ENCODE measurements at regions not wholly inside any gene's neighbourhood (a gene's known extent, or its start where the extent isn't known, plus 50 kb on each side); places are given as distances from the start of the nearest gene placed in this dataset.

DNA sequence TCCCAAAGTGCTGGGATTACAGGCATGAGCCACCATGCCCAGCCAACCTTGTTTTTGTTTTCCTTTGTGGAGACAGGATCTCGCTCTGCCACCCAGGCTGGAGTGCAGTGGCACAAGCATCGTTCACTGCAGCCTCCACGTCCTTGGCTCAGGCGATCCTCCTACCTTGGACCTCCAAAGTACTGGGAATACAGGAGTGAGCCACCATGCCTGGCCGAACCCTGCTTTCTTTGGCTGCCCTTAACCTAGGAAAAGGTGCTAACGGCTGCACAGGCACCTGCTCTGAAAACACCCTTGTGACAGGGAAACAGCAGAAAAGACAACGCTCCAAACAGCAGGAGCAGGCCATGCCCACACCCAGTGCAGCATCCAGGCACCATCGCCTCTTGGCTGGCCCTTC lies 71.9 kb downstream of the OAT start:
- DNase-seq, result no peak

DNA sequence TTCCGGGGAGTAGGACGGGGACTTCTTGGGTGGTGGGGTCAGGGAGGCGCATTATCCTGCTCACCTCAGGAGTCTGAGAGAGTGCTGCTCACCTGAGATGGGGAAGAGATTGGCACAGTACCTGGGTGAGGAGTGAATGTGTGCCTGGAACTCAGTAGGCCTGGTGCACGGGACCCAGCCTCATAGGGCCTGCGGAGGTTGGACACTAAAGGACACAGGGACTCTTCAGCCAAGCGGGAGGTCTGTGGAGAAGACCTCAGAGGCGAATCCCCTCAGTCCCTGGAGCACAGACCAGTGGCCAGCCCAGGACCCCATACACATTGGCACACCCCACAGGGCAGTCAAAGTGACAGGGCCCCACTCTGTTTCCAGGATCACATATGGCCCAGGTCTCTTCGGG lies 73.2 kb downstream of the OAT start:
- no peak for DNase-seq

DNA sequence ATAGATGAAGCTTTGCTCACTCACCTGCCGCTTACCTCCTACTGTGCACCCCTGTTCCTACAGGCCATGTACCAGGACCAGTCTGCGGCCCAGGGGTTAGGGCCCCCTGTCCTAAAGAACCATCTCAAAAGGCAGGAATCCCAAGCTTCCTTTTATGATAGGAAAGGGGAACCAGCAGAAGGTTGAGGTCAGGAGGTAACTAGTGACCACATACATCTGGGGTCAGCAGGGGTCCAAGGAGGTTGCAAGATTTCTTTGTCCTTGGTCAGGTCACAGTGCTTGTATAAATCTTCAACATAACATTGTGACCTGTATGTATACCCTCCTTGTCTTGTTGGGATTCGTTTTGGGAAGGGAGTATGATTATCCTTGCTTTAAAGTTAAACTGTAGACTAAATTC lies 73.8 kb downstream of the OAT start:
- peak; percentile 29 to 49 for DNase-seq

DNA sequence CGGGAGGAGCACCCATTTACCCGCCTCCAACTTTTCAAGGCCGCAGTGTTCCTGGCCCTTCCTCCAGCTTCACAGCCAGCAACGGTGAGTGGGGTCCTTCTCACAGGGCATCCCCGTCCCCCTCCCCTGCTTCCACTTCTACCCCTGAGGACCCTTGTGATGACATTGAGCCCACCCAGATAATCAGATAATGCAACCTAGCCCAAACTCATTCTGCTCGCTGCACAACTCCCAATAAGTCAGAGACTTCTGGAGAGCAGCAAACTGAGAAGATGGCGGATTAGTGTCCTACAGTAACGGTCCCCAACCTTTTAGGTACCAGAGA lies 74.5 kb downstream of the OAT start:
- no peak for DNase-seq

DNA sequence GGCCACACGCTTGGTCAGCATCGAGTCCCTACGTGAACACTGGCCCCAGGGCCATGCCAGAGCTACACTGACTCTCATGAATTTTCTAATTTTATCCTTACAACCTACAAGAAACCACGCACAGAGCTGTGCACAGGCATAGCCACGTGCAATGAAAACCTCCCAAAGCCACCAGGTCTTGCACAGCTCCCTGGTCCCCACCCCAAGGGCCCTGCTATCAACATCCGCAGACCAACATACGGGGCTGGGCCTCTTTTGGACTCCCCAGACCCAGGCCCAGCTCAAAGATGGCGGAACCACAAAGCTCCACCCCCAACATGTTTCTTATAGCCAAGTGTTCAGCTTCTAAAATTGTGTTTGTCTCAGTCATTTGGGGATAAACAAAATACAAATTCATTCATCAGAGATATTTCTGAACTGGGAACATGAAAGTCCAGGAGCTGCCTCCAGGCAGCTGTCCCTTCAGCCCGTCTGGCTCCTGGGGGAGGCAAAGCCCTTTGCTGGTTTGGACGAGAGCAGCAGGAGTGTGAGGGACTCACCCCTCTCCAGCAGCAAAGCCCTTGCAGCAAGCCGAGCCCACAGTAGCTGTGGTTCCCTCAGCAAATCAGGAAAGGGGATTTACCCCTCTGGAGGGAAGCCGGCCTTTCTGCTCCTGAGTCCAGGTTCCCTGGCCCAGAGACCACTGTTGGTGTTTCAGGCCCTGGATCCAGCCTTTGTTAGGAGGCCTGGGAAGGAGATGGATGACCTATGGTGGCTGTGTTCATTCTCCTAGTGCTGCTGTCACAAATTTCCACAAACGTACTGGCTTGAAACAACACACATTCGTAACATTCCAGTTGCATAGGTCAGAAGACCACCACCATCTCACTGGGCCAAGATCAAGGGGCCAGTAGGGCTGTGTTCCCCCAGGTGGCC lies 75.1 kb downstream of the OAT start:
- no peak for DNase-seq

DNA sequence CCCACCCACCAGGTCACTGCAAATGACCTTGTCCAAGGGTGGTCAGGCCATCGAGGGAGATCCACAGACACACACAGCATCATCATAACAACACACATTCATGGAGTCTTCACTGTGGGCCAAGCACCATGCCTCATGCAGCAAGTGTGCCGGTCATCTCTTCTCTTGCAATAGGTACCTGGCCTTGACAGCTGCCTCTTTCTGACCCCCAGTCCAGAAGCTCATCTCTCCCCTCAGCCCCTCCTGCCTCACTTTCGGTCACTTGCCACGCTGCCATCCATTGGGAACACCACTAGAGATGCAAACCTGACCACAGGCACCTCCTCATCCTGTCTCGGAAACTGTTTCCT lies 75.9 kb downstream of the OAT start:
- DNase-seq, result no peak

DNA sequence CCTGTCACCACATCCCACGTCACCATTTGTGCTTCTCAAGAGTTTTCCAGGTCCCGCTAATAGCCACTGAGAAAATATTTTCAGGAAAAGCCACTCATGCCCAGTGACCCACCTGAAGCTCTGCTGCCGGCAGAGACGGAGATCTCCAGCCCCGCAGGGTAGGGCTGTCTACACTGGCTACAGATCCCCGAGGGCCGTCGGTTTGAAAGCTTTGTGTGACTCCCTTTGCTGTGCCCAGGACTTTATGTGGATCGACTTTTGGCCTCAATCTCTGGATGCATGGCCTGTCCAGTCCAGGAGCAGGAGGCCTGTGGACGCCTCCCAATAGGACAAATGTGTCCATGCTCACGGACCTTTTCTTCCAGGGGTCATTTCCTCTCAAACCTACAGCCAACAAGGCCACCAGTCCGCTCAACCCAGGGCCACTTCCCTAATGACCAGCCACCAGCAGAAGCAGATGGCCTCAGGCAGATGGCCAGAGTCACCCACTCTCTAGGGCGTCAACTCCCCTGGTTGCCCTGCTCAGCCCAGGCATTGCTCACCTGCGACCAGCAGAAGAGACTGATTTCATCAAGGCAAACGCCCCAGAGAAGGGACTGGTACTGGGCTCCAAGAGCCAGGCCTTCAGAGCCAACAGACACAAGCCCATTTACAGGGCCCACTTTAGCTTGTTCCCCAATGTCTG lies 76.4 kb downstream of the OAT start:
- peak in 1 of 2 donors; percentile 22 for DNase-seq

DNA sequence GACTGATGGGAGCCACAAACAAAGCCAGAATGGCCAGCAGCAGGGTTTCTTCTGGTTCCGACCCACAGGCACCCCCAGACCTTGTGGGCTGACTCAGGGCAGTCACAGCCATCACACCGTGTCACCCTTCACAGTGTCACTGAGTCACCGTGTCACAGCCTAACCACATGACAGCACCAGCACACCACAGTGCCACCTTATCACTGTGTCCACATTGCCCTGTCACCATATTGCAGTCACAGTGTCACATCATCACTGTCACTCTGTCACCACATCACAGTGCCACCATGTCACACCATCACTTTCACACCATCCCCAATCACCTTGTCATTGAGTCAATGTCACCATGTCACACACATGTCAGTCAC lies 77.0 kb downstream of the OAT start:
- DNase-seq, result peak; percentile 49 to 92

DNA sequence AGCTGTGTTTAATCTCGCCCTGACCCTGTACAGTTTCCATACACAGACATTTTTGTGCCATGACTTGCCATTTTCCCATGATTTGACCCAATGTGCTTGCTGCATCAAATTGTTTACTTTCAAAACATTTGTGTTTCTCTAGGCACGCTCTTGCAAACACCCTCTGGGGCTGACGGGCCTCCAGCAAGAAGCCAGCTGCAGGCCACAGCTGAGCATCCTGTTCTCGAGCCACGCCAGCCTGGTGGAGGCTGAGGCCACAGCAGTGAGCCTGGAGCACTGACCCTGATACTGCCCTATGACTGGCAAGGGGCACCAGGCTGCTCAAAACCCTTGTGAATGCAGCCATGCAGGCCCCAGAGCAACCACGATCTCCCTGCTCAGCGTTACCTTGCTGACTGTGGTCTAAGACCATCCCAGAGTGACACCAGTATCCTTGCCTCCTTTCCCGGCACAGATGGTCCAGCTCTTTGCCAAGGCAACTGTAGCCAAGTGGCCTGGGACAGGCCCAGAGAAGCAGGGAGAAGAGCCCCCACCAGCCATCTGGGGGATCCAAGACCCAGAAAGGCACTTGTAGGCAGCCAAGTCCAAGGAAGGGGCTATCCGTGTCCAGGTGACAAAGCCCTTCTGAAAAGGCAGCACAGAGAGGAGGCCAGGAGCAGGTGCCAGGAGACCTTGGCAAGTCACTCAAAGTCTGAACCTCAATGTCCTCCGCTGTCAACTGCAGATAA lies 78.5 kb downstream of the OAT start:
- DNase-seq, result no peak

DNA sequence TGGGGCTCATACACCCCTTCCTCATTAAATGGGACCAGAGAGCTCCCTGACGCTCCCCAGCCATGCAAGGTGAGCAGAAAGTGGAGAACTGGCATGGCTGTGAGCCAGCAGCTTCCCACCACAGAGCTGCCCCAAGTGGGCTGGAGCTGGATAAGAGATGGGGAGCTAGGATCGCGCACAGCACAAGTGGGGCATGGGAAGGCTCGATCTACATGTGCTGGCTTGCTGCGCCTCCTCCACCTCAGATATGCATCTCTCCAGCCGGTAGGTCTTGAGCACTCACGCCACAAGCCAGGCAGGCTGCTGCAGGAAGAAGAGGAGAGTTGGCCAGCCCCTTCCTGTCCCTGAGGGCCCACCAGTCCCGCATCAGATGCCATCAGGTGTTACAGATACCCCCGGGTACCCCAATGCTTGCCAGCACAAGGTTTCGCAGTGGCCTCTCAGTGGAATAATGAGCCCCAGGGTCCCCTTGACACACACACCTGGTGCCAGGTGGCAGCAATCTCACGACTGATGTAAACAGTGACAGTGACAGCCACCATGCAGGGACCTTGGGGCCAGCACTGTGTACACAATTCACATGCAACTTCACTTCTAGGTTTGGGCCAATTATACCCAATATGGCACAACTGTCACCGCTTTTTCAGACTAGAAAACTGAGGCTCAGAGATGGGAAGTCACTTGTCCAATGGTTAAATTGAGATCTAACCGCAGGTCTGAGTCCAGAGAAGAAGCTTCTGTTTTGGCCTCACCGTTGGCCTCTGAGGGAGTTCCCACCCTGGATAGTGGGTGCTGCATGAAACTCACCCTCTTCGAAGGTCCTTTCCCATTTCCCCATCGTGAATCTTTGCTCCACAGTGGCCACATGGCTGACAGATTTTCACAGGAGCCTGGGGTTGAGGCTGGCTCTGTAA lies 79.3 kb downstream of the OAT start:
- DNase-seq, result peak in 1 of 2 donors; percentile 23

DNA sequence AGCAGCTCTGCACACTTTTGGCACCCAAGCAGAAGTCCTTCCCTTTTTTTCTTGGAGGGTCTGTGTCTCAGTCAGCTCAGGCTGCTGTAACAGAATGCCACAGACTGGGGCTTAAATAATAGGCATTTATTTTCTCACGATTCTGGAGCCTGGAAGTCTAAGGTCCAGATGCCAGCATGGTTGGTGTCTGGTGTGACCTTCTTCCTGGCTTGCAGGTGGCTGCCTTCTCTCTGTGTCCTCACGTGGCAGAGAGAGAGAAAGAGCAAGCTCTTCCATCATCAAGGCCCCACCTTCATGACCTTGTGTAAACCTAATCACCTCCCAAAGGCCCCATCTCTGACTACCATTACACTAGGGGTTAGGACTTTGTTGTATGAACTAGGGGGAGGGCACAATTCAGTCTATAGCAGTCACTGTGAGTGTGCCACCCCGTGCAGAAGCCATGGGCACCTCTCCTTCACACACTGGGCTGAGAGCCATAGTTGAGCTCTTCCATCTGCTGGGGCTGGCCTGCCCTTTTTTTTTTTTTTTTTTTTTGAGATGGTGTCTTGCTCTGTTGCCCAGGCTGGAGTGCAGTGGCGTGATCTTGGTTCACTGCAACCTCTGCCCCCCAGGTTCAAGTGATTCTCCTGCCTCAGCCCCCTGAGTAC lies 80.3 kb downstream of the OAT start:
- DNase-seq, result no peak

DNA sequence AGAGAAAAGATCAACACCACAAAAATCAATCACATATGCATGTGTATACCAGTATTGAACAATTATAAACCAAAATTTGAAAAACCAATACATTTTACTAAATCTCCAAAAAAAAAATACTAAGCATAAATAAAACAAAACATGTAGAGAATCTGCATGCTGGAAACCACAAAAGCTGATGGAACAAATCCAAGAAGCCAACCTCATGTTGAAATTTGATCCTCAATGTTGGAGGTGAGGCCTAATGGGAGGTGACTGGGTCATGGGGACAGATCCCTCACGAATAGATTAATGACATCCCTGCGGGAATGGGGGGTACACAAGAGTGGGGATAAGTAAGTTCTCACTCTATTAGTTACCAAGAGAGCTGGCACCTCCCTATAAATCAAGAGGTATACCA lies 82.5 kb downstream of the OAT start:
- no peak for DNase-seq

DNA sequence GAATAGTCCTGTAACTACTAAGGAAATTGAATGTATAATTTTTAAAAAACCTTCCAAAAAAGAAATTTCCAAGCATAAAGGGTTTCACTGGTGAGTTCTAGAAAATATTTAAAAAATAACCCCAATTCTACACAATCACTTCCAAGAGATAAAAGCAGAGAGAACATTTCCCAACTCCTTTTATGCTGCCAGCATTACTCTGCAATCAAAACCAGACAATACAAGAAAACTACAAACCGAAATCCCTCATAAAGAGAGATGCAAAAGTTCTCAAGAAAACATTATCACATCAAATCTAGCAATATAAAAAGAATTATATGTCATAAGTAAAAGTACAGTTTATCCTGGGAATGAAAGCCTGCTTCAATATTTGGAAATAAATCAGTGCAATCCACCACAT lies 84.8 kb downstream of the OAT start:
- no peak for DNase-seq

DNA sequence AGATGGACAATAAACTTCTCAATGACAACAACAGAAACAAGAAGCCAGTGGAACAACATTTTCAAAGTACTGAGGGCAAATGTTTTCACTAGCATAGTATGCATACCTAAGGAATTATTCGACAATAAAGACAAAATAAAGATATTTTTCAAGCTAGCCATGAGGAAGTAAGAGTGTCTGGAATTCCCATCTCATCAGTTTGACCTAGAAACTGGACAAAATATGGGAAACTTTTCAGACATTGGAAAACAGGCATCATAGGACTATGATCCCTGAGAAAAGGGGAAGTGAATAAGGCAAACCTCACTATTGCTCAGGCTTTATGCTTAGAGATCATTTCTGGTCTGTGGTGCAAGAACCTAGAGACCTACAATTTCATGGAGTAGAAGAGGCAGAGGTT lies 86.3 kb downstream of the OAT start:
- DNase-seq, result peak; percentile 64 to 68

DNA sequence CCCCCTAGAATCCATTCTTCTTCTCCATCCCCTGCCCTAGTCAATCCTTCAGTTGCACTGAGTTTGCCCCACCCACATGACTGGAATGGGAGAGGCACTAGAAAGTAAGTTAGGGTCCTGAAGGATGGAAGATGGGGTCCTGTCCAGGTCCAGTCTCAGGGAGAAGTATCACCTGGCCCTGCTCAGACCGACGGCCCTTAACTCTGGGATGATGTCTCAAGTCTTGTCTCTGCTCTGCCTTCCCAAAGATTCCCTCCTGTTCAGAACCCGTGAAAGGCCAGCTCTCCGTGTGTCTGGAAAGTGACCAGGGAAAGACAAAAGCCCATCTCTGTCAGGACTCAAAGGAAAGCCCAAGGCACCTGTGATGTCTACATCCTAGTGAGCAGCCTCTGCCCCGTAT lies 88.8 kb downstream of the OAT start:
- DNase-seq, result no peak

DNA sequence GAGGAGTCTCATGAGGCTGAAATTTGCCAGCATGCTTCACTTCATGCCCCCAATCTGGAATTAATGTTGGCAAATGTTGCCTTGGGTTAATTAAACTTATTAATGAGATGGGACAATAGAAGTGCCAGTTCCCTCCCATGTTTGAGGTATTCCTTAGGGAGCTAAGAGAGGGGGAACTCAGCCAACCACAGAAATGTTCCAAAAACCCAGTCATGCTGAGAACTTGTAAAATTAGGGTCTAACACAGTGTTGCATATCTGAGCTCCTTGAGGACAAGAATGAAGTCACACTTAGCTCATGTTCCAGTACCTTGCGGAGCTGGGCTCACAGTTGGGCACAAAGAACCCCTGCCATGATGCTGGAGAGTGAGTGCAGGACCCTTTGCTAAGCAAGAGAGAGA lies 89.4 kb downstream of the OAT start:
- no peak for DNase-seq

DNA sequence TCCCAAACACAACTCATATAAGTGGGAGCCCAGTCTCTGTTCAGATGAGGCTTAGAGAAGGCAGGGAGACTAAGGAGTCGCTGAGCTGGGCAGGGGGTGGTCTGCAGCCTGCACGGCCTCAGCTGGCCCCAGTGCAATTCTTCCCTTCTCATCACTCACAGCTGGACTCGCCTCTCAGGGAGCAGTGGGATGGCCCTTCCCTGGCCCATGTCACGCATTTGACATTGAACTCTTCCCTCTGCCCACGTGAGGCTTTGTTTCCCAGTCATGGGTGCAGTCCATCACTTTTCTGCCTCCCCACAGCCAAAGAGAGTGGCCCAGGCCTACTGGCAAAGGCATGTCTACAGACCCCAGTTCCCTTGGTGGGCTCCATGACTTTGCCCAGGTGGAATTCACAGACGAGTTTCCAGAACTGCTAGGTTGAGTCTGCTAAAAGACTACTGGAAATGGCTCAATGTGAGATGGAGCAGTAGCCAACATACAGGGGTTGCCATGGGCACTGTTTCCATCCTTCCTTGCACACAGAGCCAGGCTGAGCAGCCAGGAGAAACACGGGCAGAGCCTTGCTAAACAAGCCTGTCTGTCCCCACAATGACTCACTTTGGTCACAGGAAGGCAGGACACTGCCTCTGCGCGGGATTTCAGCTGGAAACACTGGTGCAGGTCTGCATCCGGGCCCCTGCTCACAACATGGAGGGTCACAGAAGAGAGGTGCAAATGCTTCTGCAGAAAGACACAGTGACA lies 90.1 kb downstream of the OAT start:
- no peak for DNase-seq

DNA sequence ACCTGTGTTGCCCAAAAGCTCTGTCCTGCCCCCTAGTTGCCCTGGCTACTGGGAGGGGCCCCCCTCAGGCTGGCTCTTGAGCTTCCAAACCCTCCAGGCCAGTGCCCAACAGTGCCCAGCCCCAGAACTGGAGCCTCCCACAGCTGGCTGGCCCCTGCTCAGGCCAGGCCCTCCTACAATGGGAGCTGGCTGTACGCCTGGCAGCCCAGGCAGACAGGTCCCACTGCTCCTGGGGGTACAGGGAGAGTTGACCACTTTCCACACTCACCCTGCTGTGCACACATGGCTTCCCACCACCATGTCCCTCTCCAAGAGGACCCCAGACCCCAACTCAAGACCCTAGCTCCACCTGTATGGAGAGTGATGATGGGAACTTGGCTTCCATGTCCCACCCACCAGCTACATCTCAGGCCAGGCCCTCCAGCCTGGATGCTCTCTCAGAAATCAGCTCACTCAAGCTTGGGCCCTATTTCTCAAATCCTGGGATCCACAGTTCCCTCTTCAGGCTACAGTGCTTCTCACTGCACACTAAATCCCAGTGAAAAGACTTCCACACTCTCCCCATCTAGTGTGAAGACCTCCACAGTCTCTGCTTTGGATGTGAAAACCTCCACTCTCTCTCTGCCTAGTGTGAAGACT lies 92.6 kb downstream of the OAT start:
- DNase-seq, result no peak

DNA sequence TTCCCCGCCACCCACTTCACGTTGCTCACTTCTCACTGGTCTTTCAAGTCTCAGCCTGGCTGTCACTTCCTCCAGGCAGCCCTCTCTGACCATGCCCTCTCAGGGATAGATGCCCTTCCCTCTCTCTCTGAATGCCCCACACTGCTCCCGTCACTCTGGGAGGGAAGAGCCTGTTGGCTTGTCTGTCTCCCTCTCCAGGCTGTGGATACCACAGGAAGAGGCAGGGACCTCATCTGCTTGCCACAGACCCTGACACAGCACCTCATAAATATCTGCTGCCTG lies 93.1 kb downstream of the OAT start:
- peak; percentile 21 to 54 for DNase-seq

DNA sequence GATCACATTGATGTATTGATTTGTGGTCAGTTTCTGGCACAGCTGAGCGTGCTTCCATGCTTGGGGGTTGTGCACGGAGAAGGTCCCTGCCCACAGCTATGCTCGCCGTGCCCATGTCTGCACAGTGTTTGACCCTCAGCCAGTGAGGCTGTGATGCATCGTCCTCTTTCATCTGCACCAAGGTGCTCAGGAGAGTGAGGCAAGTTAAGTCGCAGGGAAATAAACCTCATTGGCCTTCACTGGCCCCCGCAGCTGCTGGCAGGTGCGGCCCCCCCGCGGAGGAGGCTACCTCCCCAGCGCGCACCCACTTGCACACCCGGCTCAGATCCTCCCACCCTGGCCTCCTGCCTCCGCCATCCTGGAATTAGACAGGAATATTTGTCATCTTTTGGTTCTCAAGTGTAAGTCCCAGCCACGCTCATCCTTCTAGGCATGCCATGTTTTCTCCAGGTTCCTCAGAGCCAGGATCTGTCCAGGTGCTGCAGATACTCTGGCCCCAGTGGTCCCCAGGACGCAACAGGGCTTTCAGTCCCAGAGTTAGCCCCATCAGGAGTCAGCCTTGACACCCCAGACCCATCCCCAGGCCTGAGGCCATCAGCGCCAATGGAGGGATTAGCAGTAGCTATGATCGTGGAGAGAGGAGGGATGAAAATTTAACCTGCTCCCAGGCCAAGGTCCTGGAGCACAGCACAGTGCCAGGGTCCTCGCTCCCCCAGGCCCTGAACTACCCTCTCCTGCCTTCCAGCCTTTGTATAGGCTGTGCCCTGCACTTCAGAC lies 93.7 kb downstream of the OAT start:
- DNase-seq, result no peak

All from inflammatory macrophage (primary cell).